HUES48 (cell line): ENCODE measurements at regions not wholly inside any gene's neighbourhood (a gene's known extent, or its start where the extent isn't known, plus 50 kb on each side); places are given as distances from the start of the nearest gene placed in this dataset.

Experiments used
- H3K27ac ChIP-seq: one replicate; pipeline ENCODE4 v1.7.0; 2013; ENCODE audit warnings: low read depth, low read length, inconsistent platforms
- H3K27me3 ChIP-seq: 2 replicates; pipeline ENCODE4 v1.6.1; 2013; ENCODE audit warnings: mild to moderate bottlenecking, low read length; ENCODE audit not compliant: control insufficient read depth, insufficient read depth
- H3K36me3 ChIP-seq: 2 replicates; pipeline ENCODE4 v1.6.1; 2013; ENCODE audit warnings: low read length; ENCODE audit not compliant: control insufficient read depth, insufficient read depth
- H3K4me1 ChIP-seq: 2 replicates; pipeline ENCODE4 v1.6.1; 2013; ENCODE audit warnings: mild to moderate bottlenecking, low read length; ENCODE audit not compliant: control insufficient read depth, insufficient read depth
- H3K4me3 ChIP-seq: 2 replicates; pipeline ENCODE4 v1.5.1; 2013; ENCODE audit warnings: mild to moderate bottlenecking, low read depth, low read length
- H3K9ac ChIP-seq: 2 replicates; pipeline ENCODE4 v1.6.1; 2013; ENCODE audit warnings: mild to moderate bottlenecking, low read depth, low read length, moderate library complexity
- H3K9me3 ChIP-seq: 2 replicates; pipeline ENCODE4 v1.6.1; 2013; ENCODE audit warnings: low read length; ENCODE audit not compliant: control insufficient read depth, insufficient read depth

DNA sequence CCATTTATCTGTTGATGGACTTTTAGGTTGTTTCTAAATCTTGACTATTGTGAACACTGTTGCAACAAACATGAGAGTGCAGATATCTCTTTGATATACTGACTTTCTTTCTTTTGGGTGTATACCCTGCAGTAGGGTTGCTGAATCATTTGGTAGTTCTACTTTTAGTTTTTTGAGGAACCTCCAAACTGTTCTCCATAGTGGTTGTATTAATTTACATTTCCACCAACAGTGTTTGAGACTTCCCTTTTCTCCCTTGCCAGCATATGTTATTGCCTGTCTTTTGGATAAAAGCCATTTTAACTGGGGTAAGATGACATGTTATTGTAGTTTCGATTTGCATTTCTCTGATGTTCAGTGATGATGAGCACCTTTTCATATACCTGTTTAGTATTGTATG, 330.0 kb downstream of the DDX10 start:
- Histone ChIP-seq H3K9ac (no peak overlapping the region), H3K9me3 (no peaks in the 10 kb centered on the region), H3K27ac (no peak overlapping the region), H3K4me1 (no peaks in the 10 kb centered on the region), H3K36me3 (no peaks in the 10 kb centered on the region), H3K4me3 (no peak overlapping the region), H3K27me3 (no peaks in the 10 kb centered on the region)

DNA sequence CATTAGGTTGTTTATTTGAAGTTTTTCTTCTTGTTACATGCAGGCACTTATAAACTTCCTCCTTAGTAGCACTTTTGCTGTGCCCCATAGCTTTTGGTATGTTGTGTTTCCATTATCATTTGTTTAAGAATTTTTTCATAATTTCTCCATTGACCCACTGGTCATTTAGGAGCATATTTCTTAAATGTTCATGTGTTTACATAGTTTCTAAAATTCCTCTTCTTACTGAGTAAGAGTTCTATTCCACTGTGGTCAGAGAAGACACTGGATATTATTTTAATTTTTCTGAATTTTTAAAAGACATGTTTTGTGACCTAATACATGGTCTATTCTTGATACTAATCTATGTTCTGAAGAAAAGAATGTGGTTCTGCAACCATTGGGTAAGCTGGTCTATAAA, 333.0 kb downstream of the DDX10 start:
- Histone ChIP-seq H3K27ac (no peak overlapping the region), H3K36me3 (no peaks in the 10 kb centered on the region), H3K4me1 (no peaks in the 10 kb centered on the region), H3K9ac (no peak overlapping the region), H3K9me3 (no peaks in the 10 kb centered on the region), H3K4me3 (no peak overlapping the region), H3K27me3 (no peaks in the 10 kb centered on the region)

DNA sequence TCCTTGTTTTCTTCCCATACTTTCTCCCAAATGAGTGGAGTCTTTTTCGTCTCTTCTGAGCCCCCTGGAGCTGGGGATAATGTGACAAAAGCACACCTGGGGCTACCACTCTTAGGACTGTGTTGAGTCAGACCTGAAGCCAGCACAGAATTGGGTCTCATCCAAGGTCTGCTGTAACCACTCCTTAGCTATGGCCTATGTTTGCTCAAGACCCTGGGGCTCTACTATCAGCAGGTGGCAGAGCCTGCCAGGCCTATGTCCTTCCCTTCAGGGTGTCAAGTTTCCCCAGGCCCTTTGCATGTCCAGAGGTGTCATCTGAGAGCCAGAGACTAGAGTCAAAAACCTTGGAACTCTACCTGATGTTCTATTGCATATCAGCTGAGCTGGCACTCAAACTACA, 335.7 kb downstream of the DDX10 start:
- H3K27me3 ChIP-seq, result no peaks in the 10 kb centered on the region
- H3K9ac ChIP-seq, result no peak overlapping the region
- H3K36me3 ChIP-seq, result no peaks in the 10 kb centered on the region
- H3K4me1 ChIP-seq, result no peaks in the 10 kb centered on the region
- no peak overlapping the region for H3K27ac ChIP-seq
- no peak overlapping the region for H3K4me3 ChIP-seq
- H3K9me3 ChIP-seq, result no peaks in the 10 kb centered on the region

DNA sequence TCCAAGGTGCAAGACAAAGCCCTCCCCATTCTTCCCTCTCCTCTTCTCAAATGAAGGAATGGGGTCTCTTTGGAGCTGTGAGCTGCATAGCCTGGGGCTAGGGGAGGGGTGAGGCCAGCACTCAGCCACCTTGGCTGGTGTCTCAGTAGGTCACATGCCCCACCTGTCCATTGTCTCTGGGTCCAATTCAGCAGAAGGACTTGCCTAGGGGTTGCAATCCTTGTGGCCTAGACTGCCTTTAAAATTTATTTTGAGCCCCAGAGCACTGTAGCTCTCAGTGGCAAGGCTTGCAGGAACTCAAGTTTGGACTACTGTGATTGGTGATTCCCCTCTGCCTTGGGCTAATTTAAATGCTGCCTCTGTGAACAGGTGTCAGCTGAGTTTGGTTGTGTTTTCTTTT, 336.7 kb downstream of the DDX10 start:
- Histone ChIP-seq H3K4me3 (no peak overlapping the region), H3K27ac (no peak overlapping the region), H3K4me1 (no peaks in the 10 kb centered on the region), H3K27me3 (no peaks in the 10 kb centered on the region), H3K9ac (no peak overlapping the region), H3K9me3 (no peaks in the 10 kb centered on the region), H3K36me3 (no peaks in the 10 kb centered on the region)

DNA sequence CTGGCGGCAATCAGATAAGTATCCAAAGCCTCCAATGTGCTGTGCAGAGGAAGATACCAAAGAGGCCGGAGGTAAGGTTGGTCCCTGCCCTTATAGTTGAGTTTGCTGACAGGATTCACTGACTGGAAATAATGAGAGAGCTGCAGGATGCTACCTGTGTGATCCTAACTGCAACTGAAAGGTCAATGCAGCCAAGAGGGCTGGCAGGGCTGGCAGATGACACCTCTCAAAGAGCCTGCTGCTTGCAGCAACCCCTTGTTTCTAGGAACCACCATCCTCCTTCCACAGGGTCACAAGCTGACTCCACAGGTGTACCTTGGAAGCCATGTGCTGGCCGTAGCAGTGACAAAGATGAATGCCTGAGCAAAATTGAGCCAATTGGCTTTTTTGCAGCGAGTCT, 348.1 kb downstream of the DDX10 start:
- no peak overlapping the region for H3K4me3 ChIP-seq
- no peak overlapping the region for H3K27ac ChIP-seq
- no peak overlapping the region for H3K9ac ChIP-seq
- no peaks in the 10 kb centered on the region for H3K4me1 ChIP-seq
- H3K36me3 ChIP-seq, result no peaks in the 10 kb centered on the region
- H3K9me3 ChIP-seq, result no peaks in the 10 kb centered on the region
- H3K27me3 ChIP-seq, result no peaks in the 10 kb centered on the region

DNA sequence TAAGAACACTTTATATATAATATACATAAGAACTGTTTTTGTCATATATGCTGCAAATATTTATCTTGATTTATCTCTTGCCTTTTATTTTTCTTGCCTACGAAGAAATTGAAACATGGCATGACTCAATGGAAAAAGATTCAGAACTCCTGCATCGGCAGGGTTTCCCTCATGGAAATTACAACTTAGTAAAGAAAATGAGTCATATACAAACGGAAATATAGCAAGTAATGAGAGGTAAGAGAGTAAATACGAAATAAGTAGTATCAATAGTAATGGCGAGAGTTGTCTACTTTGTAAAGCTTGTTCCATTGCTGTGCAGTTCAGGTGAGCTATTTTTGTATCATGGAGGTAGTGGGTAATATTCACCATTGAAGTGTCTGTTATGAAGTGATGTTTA, 350.4 kb downstream of the DDX10 start:
- Histone ChIP-seq H3K9ac (no peak overlapping the region), H3K36me3 (no peaks in the 10 kb centered on the region), H3K9me3 (no peaks in the 10 kb centered on the region), H3K4me1 (no peaks in the 10 kb centered on the region), H3K27ac (no peak overlapping the region), H3K27me3 (no peaks in the 10 kb centered on the region), H3K4me3 (no peak overlapping the region)

DNA sequence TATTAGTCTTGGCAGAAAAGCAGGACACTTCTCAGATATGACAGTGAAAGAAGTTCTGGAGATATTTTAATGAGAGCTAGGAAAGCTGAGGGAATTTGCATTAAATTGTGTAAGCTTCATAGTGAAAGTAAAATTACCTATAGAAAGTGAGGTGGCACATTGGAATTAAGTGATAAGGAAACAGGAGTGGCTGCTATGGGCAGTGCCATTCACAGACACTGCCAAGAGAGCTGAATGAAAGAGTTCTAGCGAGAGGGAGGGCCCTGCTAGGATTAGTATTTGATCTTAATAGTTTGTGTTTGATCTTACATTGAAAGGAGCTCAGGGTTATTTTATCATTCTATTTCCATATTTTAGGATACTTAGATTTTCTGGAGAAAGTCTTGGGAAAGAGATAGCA, 351.9 kb downstream of the DDX10 start:
- Histone ChIP-seq H3K27me3 (no peaks in the 10 kb centered on the region), H3K9me3 (no peaks in the 10 kb centered on the region), H3K27ac (no peak overlapping the region), H3K4me1 (no peaks in the 10 kb centered on the region), H3K4me3 (no peak overlapping the region), H3K36me3 (no peaks in the 10 kb centered on the region), H3K9ac (no peak overlapping the region)

DNA sequence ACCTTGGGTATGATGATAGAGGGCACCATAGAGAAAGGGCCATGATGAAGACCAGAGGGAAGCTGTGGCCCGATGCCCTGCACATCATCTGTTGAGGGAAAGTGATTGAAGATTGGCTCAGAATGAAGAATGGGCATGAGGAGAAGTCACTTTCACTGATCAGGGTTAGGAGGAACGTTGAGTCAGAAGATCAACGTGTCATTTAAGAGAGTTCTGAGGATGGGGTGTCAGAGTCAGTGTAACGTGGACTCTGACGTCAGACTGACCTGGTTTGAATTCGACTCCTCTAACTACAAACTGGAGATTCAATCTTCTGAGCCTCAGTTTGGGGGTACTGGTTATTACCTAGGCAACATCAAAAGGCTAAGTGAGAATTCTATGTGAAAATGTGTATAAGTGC, 352.6 kb downstream of the DDX10 start:
- Histone ChIP-seq H3K4me3 (no peak overlapping the region), H3K27ac (no peak overlapping the region), H3K4me1 (no peaks in the 10 kb centered on the region), H3K27me3 (no peaks in the 10 kb centered on the region), H3K9ac (no peak overlapping the region), H3K36me3 (no peaks in the 10 kb centered on the region), H3K9me3 (no peaks in the 10 kb centered on the region)

DNA sequence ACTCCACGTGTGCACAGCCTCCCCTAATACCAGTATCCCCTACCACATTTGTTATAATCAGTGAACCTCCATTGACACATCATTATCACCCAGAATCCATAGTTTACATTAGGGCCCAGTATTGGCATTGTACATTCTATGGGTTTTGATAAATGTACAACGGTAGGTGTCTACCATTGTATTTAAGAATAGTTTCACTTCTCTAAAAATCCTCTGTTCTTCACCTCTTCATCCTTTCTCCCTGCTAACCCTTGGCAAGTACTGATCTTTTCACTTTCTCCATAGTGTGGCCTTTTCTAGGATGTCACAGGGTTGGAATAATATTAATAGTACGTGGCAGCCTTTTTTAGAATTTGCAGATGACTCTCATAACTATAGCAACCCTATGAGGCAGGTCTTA, 353.8 kb downstream of the DDX10 start:
- Histone ChIP-seq H3K4me1 (no peaks in the 10 kb centered on the region), H3K9me3 (no peaks in the 10 kb centered on the region), H3K27ac (no peak overlapping the region), H3K4me3 (no peak overlapping the region), H3K27me3 (no peaks in the 10 kb centered on the region), H3K36me3 (no peaks in the 10 kb centered on the region), H3K9ac (no peak overlapping the region)

DNA sequence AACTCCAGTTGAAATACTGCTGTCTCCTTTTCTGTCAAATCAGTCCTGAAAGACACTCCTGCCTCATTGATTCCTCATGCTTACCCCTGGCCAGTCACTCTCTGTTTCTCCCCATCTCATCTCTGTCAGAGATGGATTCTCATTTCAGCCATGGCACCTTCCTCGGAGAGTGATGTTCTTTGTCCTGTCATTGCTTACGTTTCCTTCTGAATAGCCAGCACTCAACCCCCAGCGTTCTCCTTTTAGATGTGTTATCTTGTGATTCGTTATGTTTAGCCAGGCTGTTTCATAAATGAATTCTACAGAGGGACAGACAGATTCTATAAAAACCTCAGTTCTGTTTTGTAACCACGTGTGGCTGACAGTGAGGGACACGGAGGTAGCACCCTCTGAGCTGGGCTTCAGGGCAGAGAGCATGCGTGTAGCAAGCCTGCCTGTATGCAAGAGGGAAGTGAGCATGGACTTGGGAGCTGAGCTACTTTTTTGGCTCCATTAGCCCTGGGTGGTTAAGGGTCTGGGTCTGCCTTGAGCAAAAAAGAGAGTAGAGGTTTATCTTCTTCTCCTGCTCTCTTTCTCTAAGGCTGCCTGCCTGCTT, 354.6 kb downstream of the DDX10 start:
- H3K4me3 ChIP-seq, result no peak overlapping the region

DNA sequence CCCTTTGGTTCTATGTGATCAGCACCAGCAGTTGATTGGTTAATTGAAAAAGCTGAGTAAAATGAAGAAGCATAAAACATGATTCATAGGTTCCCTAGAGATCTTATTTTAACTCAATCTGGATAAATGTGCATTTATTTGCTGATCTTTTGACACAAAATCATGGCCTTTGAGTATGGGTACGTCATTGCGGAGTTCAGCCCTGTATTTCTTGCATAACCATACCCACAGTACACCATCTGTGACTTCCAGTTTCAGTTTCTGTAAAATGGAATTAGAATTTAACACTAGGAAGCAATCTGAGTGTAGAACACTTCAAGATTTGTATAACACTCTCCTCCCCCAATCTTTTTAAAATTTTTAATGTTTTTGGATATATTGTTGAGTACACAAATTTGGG, 358.2 kb downstream of the DDX10 start:
- H3K9ac ChIP-seq, result no peak overlapping the region

More for the DNA sequence above, 354.6 kb downstream of the DDX10 start:
- H3K4me1 ChIP-seq, result no peaks in the 10 kb centered on the region
- H3K27me3 ChIP-seq, result no peaks in the 10 kb centered on the region
- H3K9me3 ChIP-seq, result no peaks in the 10 kb centered on the region
- no peaks in the 10 kb centered on the region for H3K36me3 ChIP-seq
- H3K27ac ChIP-seq, result no peak overlapping the region
- H3K9ac ChIP-seq, result no peak overlapping the region

More for the DNA sequence above, 358.2 kb downstream of the DDX10 start:
- no peaks in the 10 kb centered on the region for H3K36me3 ChIP-seq
- H3K27me3 ChIP-seq, result no peaks in the 10 kb centered on the region
- no peaks in the 10 kb centered on the region for H3K4me1 ChIP-seq
- no peak overlapping the region for H3K27ac ChIP-seq
- no peaks in the 10 kb centered on the region for H3K9me3 ChIP-seq
- H3K4me3 ChIP-seq, result no peak overlapping the region
